NCI-H345 (cell line): ENCODE measurements at regions not wholly inside any gene's neighbourhood (a gene's known extent, or its start where the extent isn't known, plus 50 kb on each side); places are given as distances from the start of the nearest gene placed in this dataset.

Experiments used
- DNase-seq: peaks from one replicate; lab custom pipeline; 2025; lab: John Stamatoyannopoulos, UW

DNA sequence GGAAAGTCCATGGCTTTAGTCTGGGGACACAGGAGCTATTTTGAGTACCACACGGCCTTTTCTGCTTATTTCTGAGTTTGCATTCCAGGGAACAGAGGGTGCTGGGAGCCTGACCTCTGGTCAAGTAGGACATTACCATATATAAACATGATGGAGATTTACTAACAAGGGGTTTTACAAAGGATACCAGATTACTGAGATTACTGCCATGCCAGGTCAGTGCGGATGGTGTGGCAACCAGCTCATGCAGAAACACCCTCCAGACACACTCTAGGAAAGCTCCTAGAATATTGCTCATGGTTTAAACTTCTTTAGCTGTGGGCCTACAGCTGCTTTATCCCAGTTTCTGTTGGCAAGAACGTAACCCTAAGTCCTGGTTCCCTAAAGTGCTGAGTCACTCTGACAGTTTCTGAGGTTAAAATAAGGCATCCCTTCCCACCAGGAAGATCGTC, 54.3 kb upstream of the AGTR1 start:
- no peak for DNase-seq

DNA sequence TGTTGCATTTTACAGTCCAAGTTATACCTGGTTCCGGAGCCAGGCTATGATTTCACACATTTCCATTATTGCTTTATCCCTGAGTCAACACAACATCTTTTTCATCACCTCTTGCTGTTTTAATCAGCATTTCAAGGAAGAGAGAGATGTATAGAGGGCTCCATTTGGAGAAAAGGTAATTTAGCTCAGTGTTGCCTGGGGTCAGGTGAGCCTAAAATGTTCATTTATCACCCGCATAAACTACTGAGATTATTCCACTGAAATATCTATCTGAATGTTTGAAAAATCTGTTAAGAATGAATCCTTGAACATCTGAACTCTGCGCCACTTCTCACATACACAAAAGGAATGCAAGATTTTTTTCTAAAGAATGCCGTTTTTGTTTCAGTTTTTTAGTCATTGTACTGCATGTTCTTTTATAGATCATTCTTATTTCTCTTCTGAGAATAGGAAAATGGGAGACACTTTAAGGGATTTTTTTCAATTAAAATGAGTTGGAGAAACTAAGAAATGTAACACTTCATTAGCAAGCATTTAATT, 51.5 kb upstream of the AGTR1 start:
- DNase-seq: no peak
